ENCODE measurements at regions not wholly inside any gene's neighbourhood (a gene's known extent, or its start where the extent isn't known, plus 50 kb on each side); places are given as distances from the start of the nearest gene placed in this dataset.
"Not testable (repeated sequence)": the region's sequence is repeated elsewhere in the genome, so short reads cannot be mapped to it uniquely, and the experiment has no call there.

DNA sequence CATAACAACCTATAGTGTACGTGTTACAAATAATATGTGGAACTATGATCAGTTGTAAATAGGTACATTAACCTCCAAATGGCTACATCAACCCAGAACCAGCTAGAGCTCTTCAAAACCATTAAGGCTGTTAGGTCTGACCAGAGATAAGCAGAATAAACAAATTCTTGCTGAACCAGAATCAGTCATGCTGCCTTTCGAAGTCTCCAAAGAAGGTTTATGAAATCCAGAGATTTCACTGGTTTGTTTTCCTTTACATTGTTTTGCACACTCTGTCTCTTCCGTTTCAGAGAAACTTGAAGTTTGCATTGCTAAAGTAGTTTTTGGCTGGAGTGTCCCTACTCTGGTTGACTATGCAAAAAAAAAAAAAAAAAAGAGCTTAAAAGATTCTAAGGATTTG, 177.3 kb upstream of the SLIT2 start:
- Histone ChIP-seq H3K9me3 (ENCODE audit: control insufficient read depth, insufficient read depth, low read depth, low read length) (no peaks in the 10 kb centered on the region), H3K27ac (ENCODE audit: low read length) (no peak overlapping the region), H3K4me1 (ENCODE audit: control insufficient read depth, insufficient read depth, low read length) (no peaks in the 10 kb centered on the region), H3K4me3 (ENCODE audit: low read depth in 2 of 2, low read length in 2 of 2) (no peak overlapping the region), H3K36me3 (ENCODE audit: control insufficient read depth, insufficient read depth, low read length) (no peaks in the 10 kb centered on the region), H3K27me3 (ENCODE audit: control insufficient read depth, insufficient read depth, low read length) (no peaks in the 10 kb centered on the region)
- no TSS peak for BruUV-seq (replicated peaks)
- POLR2A ChIA-PET, result no interaction called here
- in situ Hi-C loops (cut with HindIII; ENCODE audit: low pct_unique_long_range_greater_than_20kb, low sequenced_read_pairs) (no loop called here), intact Hi-C loops (cut with micrococcal nuclease; ENCODE audit: unreplicated experiment) (no loop called here)
- TF ChIP-seq SIN3A (IDR thresholded peaks at IDR 0.05; ENCODE audit: borderline replicate concordance, insufficient read depth, low read depth, low read length), result no peak
- TF ChIP-seq, protein P1, sequence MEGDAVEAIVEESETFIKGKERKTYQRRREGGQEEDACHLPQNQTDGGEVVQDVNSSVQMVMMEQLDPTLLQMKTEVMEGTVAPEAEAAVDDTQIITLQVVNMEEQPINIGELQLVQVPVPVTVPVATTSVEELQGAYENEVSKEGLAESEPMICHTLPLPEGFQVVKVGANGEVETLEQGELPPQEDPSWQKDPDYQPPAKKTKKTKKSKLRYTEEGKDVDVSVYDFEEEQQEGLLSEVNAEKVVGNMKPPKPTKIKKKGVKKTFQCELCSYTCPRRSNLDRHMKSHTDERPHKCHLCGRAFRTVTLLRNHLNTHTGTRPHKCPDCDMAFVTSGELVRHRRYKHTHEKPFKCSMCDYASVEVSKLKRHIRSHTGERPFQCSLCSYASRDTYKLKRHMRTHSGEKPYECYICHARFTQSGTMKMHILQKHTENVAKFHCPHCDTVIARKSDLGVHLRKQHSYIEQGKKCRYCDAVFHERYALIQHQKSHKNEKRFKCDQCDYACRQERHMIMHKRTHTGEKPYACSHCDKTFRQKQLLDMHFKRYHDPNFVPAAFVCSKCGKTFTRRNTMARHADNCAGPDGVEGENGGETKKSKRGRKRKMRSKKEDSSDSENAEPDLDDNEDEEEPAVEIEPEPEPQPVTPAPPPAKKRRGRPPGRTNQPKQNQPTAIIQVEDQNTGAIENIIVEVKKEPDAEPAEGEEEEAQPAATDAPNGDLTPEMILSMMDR (IDR thresholded peaks at IDR 0.05), result no peak
- no peak for TF ChIP-seq TCF7L2 (IDR thresholded peaks at IDR 0.05; ENCODE audit: low read depth, low read length)
- no peak for TF ChIP-seq POLR2AphosphoS5 (IDR thresholded peaks at IDR 0.05; ENCODE audit: low read depth, low read length)
- TF ChIP-seq, protein P2, sequence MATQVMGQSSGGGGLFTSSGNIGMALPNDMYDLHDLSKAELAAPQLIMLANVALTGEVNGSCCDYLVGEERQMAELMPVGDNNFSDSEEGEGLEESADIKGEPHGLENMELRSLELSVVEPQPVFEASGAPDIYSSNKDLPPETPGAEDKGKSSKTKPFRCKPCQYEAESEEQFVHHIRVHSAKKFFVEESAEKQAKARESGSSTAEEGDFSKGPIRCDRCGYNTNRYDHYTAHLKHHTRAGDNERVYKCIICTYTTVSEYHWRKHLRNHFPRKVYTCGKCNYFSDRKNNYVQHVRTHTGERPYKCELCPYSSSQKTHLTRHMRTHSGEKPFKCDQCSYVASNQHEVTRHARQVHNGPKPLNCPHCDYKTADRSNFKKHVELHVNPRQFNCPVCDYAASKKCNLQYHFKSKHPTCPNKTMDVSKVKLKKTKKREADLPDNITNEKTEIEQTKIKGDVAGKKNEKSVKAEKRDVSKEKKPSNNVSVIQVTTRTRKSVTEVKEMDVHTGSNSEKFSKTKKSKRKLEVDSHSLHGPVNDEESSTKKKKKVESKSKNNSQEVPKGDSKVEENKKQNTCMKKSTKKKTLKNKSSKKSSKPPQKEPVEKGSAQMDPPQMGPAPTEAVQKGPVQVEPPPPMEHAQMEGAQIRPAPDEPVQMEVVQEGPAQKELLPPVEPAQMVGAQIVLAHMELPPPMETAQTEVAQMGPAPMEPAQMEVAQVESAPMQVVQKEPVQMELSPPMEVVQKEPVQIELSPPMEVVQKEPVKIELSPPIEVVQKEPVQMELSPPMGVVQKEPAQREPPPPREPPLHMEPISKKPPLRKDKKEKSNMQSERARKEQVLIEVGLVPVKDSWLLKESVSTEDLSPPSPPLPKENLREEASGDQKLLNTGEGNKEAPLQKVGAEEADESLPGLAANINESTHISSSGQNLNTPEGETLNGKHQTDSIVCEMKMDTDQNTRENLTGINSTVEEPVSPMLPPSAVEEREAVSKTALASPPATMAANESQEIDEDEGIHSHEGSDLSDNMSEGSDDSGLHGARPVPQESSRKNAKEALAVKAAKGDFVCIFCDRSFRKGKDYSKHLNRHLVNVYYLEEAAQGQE (IDR thresholded peaks at IDR 0.05; ENCODE audit: insufficient read depth in 1 of 2, low read depth in 2 of 2, low read length in 1 of 2), result no peak
- DNase-seq (ENCODE audit: low read depth, low spot score) (no peak), ATAC-seq (no peak)
- CTCF ChIA-PET, result no interaction called here

DNA sequence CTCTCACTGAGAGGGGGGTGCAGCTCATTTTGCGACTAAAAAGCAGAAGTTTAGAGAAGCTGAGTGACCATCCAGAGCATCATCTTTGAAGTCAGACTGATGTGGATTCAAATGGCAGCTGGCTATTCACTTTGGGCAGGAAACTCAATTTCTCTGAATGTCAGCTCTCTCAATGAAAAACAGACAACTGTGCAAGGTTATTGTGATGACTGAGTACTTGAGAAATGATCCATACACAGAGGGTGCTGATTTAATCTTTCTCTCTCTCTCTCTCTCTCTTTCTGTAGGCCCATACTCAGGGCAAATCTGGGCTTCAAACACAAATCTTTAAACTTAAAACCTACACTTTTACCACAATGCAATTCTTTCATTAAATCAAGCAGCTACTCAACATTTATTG, 185.8 kb upstream of the SLIT2 start:
- Histone ChIP-seq H3K27me3 (ENCODE audit: control insufficient read depth, insufficient read depth, low read length) (no peaks in the 10 kb centered on the region), H3K4me3 (ENCODE audit: low read depth in 2 of 2, low read length in 2 of 2) (no peak overlapping the region), H3K27ac (ENCODE audit: low read length) (no peak overlapping the region), H3K4me1 (ENCODE audit: control insufficient read depth, insufficient read depth, low read length) (no peaks in the 10 kb centered on the region), H3K36me3 (ENCODE audit: control insufficient read depth, insufficient read depth, low read length) (no peaks in the 10 kb centered on the region), H3K9me3 (ENCODE audit: control insufficient read depth, insufficient read depth, low read depth, low read length) (no peaks in the 10 kb centered on the region)
- no TSS peak for BruUV-seq (replicated peaks)
- CTCF ChIA-PET, result no interaction called here
- TF ChIP-seq, protein P2 (IDR thresholded peaks at IDR 0.05; ENCODE audit: insufficient read depth in 1 of 2, low read depth in 2 of 2, low read length in 1 of 2), result no peak
- TF ChIP-seq, protein P1 (IDR thresholded peaks at IDR 0.05), result no peak
- no peak for TF ChIP-seq TCF7L2 (IDR thresholded peaks at IDR 0.05; ENCODE audit: low read depth, low read length)
- TF ChIP-seq POLR2AphosphoS5 (IDR thresholded peaks at IDR 0.05; ENCODE audit: low read depth, low read length), result no peak
- TF ChIP-seq SIN3A (IDR thresholded peaks at IDR 0.05; ENCODE audit: borderline replicate concordance, insufficient read depth, low read depth, low read length), result no peak
- in situ Hi-C loops (cut with HindIII; ENCODE audit: low pct_unique_long_range_greater_than_20kb, low sequenced_read_pairs) (no loop called here), intact Hi-C loops (cut with micrococcal nuclease; ENCODE audit: unreplicated experiment) (no loop called here)
- POLR2A ChIA-PET, result interaction anchor here (0.6 kb wide), 1 partner anchor 462 kb away, joined by 10 read pairs; no protein-coding TSS in a partner anchor
- ATAC-seq, result no peak
- DNase-seq (ENCODE audit: low read depth, low spot score), result no peak

GRCh38 chr4:20062857-20063256, 188.8 kb upstream of the SLIT2 start:
- H3K9me3 ChIP-seq (ENCODE audit: control insufficient read depth, insufficient read depth, low read depth, low read length); DNase-seq (ENCODE audit: low read depth, low spot score); in situ Hi-C loops (cut with HindIII; ENCODE audit: low pct_unique_long_range_greater_than_20kb, low sequenced_read_pairs); ATAC-seq; H3K4me1 ChIP-seq (ENCODE audit: control insufficient read depth, insufficient read depth, low read length); H3K27ac ChIP-seq (ENCODE audit: low read length); BruUV-seq (replicated peaks); POLR2A ChIA-PET; H3K4me3 ChIP-seq (ENCODE audit: low read depth in 2 of 2, low read length in 2 of 2); intact Hi-C loops (cut with micrococcal nuclease; ENCODE audit: unreplicated experiment); H3K27me3 ChIP-seq (ENCODE audit: control insufficient read depth, insufficient read depth, low read length); CTCF ChIA-PET; H3K36me3 ChIP-seq (ENCODE audit: control insufficient read depth, insufficient read depth, low read length): not testable (repeated sequence)

Measured in Panc1 (cell line).